ENCODE measurements at regions not wholly inside any gene's neighbourhood (a gene's known extent, or its start where the extent isn't known, plus 50 kb on each side); places are given as distances from the start of the nearest gene placed in this dataset.

- no peaks in the 10 kb centered on the region for H3K79me2 ChIP-seq (ENCODE audit: low read length)
- no peak overlapping the region for H3K27ac ChIP-seq (ENCODE audit: low read length)
- H3K9ac ChIP-seq (ENCODE audit: low read length) = no peak overlapping the region
- no peaks in the 10 kb centered on the region for H3K36me3 ChIP-seq (replicated peaks; ENCODE audit: low read depth, low read length)
- H3K27me3 ChIP-seq (ENCODE audit: low read depth, low read length) = 0 out of 2 replicates have a peak, but pooled peaks cover 3% of the 10 kb centered on the region
- no peaks in the 10 kb centered on the region for H3K4me1 ChIP-seq (ENCODE audit: low read length)
- H3K4me3 ChIP-seq (ENCODE audit: low read length) = no peak overlapping the region
- no peak overlapping the region for H2AFZ ChIP-seq (ENCODE audit: low read depth, low read length)
- no peaks in the 10 kb centered on the region for H4K20me1 ChIP-seq (ENCODE audit: insufficient read depth, low read length)
- no peak overlapping the region for H3K4me2 ChIP-seq (ENCODE audit: low read length)
- H3K9me3 ChIP-seq (ENCODE audit: insufficient read depth, low read length) = peaks cover 14% of the 10 kb centered on the region
- TF ChIP-seq EZH2phosphoT487 (IDR thresholded peaks at IDR 0.05; ENCODE audit: low read depth) = no peak
- TF ChIP-seq CTCF (IDR thresholded peaks at IDR 0.05; ENCODE audit: low read depth, low read length) = no peak
Observed at GRCh38 chr11:71332447-71332846, 80.1 kb upstream of the SHANK2 start.

- TF ChIP-seq EZH2phosphoT487 (IDR thresholded peaks at IDR 0.05; ENCODE audit: low read depth) (no peak), CTCF (IDR thresholded peaks at IDR 0.05; ENCODE audit: low read depth, low read length) (no peak)
- H2AFZ ChIP-seq (ENCODE audit: low read depth, low read length) = no peak overlapping the region
- no peaks in the 10 kb centered on the region for H3K79me2 ChIP-seq (ENCODE audit: low read length)
- peaks cover 3% of the 10 kb centered on the region; the same call in 1 of the 2 replicates for H3K27me3 ChIP-seq (ENCODE audit: low read depth, low read length)
- H3K9ac ChIP-seq (ENCODE audit: low read length) = no peak overlapping the region
- H3K4me3 ChIP-seq (ENCODE audit: low read length) = no peak overlapping the region
- no peaks in the 10 kb centered on the region for H3K36me3 ChIP-seq (replicated peaks; ENCODE audit: low read depth, low read length)
- no peaks in the 10 kb centered on the region for H4K20me1 ChIP-seq (ENCODE audit: insufficient read depth, low read length)
- H3K4me1 ChIP-seq (ENCODE audit: low read length) = no peaks in the 10 kb centered on the region
- no peak overlapping the region for H3K27ac ChIP-seq (ENCODE audit: low read length)
- peaks cover 14% of the 10 kb centered on the region for H3K9me3 ChIP-seq (ENCODE audit: insufficient read depth, low read length)
- no peak overlapping the region for H3K4me2 ChIP-seq (ENCODE audit: low read length)
Observed at GRCh38 chr11:71332046-71332445, 79.7 kb upstream of the SHANK2 start.

- Histone ChIP-seq H3K36me3 (replicated peaks; ENCODE audit: low read depth, low read length) (no peaks in the 10 kb centered on the region), H3K4me3 (ENCODE audit: low read length) (no peak overlapping the region), H3K4me1 (ENCODE audit: low read length) (no peaks in the 10 kb centered on the region), H3K27me3 (ENCODE audit: low read depth, low read length) (peaks cover 3% of the 10 kb centered on the region; the same call in 1 of the 2 replicates), H3K27ac (ENCODE audit: low read length) (no peak overlapping the region), H3K4me2 (ENCODE audit: low read length) (no peak overlapping the region), H3K9me3 (ENCODE audit: insufficient read depth, low read length) (peaks cover 14% of the 10 kb centered on the region), H4K20me1 (ENCODE audit: insufficient read depth, low read length) (no peaks in the 10 kb centered on the region), H3K9ac (ENCODE audit: low read length) (no peak overlapping the region), H2AFZ (ENCODE audit: low read depth, low read length) (no peak overlapping the region), H3K79me2 (ENCODE audit: low read length) (no peaks in the 10 kb centered on the region)
- TF ChIP-seq EZH2phosphoT487 (IDR thresholded peaks at IDR 0.05; ENCODE audit: low read depth) = no peak
- no peak for TF ChIP-seq CTCF (IDR thresholded peaks at IDR 0.05; ENCODE audit: low read depth, low read length)
Observed at GRCh38 chr11:71331631-71332030, 79.3 kb upstream of the SHANK2 start.

GRCh38 chr11:71330996-71331395 lies 78.6 kb upstream of the SHANK2 start:
- Histone ChIP-seq H3K4me2 (ENCODE audit: low read length) (no peak overlapping the region), H3K36me3 (replicated peaks; ENCODE audit: low read depth, low read length) (no peaks in the 10 kb centered on the region), H2AFZ (ENCODE audit: low read depth, low read length) (no peak overlapping the region), H3K27me3 (ENCODE audit: low read depth, low read length) (peaks cover 3% of the 10 kb centered on the region; the same call in 1 of the 2 replicates), H3K4me1 (ENCODE audit: low read length) (no peaks in the 10 kb centered on the region), H3K9me3 (ENCODE audit: insufficient read depth, low read length) (peaks cover 14% of the 10 kb centered on the region), H3K27ac (ENCODE audit: low read length) (no peak overlapping the region), H3K9ac (ENCODE audit: low read length) (no peak overlapping the region), H4K20me1 (ENCODE audit: insufficient read depth, low read length) (no peaks in the 10 kb centered on the region), H3K79me2 (ENCODE audit: low read length) (no peaks in the 10 kb centered on the region), H3K4me3 (ENCODE audit: low read length) (no peak overlapping the region)
- TF ChIP-seq CTCF (IDR thresholded peaks at IDR 0.05; ENCODE audit: low read depth, low read length) = no peak
- TF ChIP-seq EZH2phosphoT487 (IDR thresholded peaks at IDR 0.05; ENCODE audit: low read depth) = no peak

Measured in OCI-LY3 (cell line).